GM21360 (cell line): ENCODE measurements at regions not wholly inside any gene's neighbourhood (a gene's known extent, or its start where the extent isn't known, plus 50 kb on each side); places are given as distances from the start of the nearest gene placed in this dataset.
"Not testable (repeated sequence)": the region's sequence is repeated elsewhere in the genome, so short reads cannot be mapped to it uniquely, and the experiment has no call there.

Experiments
- ATAC-seq: cut with Tn5 transposase; IDR thresholded peaks from one replicate; pipeline ENCODE4 v1.9.1; 2021; ENCODE audit warnings: mild to moderate bottlenecking, moderate library complexity; ENCODE audit not compliant: unreplicated experiment

- no peak for ATAC-seq
Observed at GRCh38 chr6:27679964-27680694, 207.2 kb upstream of the ZNF184 start.

- no peak for ATAC-seq
Observed at GRCh38 chr6:27679308-27679963, 206.5 kb upstream of the ZNF184 start.

GRCh38 chr6:27678469-27678868 is 205.6 kb upstream of the ZNF184 start:
- no peak for ATAC-seq

GRCh38 chr6:27674882-27675281 is 202.0 kb upstream of the ZNF184 start:
- no peak for ATAC-seq

- ATAC-seq, result no peak
Observed at GRCh38 chr6:27672113-27672799, 199.4 kb upstream of the ZNF184 start.

- ATAC-seq, result no peak
Observed at GRCh38 chr6:27669624-27670301, 196.9 kb upstream of the ZNF184 start.

GRCh38 chr6:27669295-27669623 is 196.4 kb upstream of the ZNF184 start:
- no peak for ATAC-seq

- no peak for ATAC-seq
Observed at GRCh38 chr6:27668442-27669294, 195.8 kb upstream of the ZNF184 start.

GRCh38 chr6:27667657-27668441 is 194.9 kb upstream of the ZNF184 start:
- no peak for ATAC-seq

GRCh38 chr6:27667016-27667656 is 194.2 kb upstream of the ZNF184 start:
- ATAC-seq, result no peak

GRCh38 chr6:27662769-27663168 is 189.9 kb upstream of the ZNF184 start:
- no peak for ATAC-seq

- not testable (repeated sequence) for ATAC-seq
Observed at GRCh38 chr6:27662212-27662611, 189.3 kb upstream of the ZNF184 start.

- not testable (repeated sequence) for ATAC-seq
Observed at GRCh38 chr6:27653143-27653825, 180.4 kb upstream of the ZNF184 start.

GRCh38 chr6:27651371-27651732 is 178.4 kb upstream of the ZNF184 start:
- no peak for ATAC-seq

GRCh38 chr6:27650620-27651370 is 177.9 kb upstream of the ZNF184 start:
- ATAC-seq, result no peak

GRCh38 chr6:27644528-27644927 is 171.6 kb upstream of the ZNF184 start:
- no peak for ATAC-seq

GRCh38 chr6:27642744-27643456 is 170.0 kb upstream of the ZNF184 start:
- ATAC-seq, result no peak
